Sigmoid colon (tissue), 4 donors: ENCODE measurements at regions not wholly inside any gene's neighbourhood (a gene's known extent, or its start where the extent isn't known, plus 50 kb on each side); places are given as distances from the start of the nearest gene placed in this dataset.

ENCODE experiments used
- CTCF ChIP-seq, 4 experiments: fragments of 450-650 bp in 3 of 4; fragments of 200-600 bp in 1 of 4; IDR thresholded peaks; one replicate each; pipeline ENCODE4 v1.5.1; 2016 to 2019; ENCODE audit warnings: antibody characterized with exemption in 4 of 4, mild to moderate bottlenecking in 3 of 4, moderate library complexity in 2 of 4
- EP300 ChIP-seq, 4 donors: sonication (generic); formaldehyde crosslinking; IDR thresholded peaks; one replicate each; pipeline ENCODE4 v1.6.1; 2017; ENCODE audit warnings: antibody characterized with exemption in 4 of 4
- POLR2A ChIP-seq, 2 donors: fragments of 450-650 bp; IDR thresholded peaks; one replicate each; pipeline ENCODE4 v1.6.1; 2016; ENCODE audit warnings: antibody characterized with exemption in 2 of 2, mild to moderate bottlenecking in 2 of 2, moderate library complexity in 2 of 2

- no peak for TF ChIP-seq CTCF (IDR thresholded peaks at IDR 0.05)
- TF ChIP-seq EP300 (IDR thresholded peaks at IDR 0.05): no peak
- no peak for TF ChIP-seq POLR2A (IDR thresholded peaks at IDR 0.05)
Observed at GRCh38 chr9:115747731-115748130, 405.9 kb upstream of the PAPPA start.
